ENCODE measurements at regions not wholly inside any gene's neighbourhood (a gene's known extent, or its start where the extent isn't known, plus 50 kb on each side); places are given as distances from the start of the nearest gene placed in this dataset.

DNA sequence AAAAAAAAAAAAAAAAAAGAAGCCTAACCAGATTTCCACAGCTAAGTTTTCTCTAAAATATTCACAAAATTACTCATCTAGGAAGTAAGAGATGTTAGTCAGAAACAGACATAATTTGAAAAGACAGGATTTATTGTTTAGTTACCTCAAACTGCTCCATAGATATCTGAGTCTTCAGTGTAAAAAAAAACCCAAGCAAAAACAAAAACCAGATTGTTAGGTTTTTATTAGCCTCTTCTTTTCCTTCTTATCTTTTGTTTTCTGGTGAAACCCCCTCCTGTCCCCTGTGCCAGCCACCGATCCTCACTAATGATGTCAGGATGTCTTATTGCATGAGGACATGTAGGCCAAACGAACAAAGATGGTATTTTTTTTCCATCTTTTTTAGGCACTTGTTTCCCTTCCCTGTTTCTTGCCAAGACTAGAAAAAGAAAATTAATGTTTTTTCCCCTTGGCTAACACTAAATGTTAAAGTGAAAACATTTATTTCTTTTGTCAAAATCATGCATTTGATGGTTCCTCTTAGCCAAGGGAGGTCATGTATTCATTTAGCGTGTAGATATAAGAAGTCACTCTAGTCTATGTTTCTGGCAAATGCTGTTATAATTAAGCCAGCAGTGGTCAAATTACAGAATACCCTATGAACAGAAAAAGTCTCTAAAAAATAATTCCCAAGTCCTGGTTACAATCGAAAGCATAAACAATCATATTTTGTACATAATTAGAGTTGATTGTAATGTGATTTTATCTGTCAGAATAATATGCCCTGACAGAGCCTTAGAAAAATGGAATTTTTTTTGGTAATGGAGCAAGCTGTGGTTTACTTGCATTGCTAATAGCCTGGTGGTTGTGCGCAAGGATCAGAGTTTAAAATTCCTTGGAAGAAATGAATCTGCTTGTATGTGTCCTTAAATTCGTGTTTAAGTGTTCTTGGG is 702.4 kb upstream of the FZD8 start:
- no peak for DNase-seq (ENCODE audit: low read depth)
- TF ChIP-seq, protein P1, sequence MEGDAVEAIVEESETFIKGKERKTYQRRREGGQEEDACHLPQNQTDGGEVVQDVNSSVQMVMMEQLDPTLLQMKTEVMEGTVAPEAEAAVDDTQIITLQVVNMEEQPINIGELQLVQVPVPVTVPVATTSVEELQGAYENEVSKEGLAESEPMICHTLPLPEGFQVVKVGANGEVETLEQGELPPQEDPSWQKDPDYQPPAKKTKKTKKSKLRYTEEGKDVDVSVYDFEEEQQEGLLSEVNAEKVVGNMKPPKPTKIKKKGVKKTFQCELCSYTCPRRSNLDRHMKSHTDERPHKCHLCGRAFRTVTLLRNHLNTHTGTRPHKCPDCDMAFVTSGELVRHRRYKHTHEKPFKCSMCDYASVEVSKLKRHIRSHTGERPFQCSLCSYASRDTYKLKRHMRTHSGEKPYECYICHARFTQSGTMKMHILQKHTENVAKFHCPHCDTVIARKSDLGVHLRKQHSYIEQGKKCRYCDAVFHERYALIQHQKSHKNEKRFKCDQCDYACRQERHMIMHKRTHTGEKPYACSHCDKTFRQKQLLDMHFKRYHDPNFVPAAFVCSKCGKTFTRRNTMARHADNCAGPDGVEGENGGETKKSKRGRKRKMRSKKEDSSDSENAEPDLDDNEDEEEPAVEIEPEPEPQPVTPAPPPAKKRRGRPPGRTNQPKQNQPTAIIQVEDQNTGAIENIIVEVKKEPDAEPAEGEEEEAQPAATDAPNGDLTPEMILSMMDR (IDR thresholded peaks at IDR 0.05; ENCODE audit: insufficient read depth, low read depth, low read length, missing control alignments): no peak
- no peak overlapping the region for H3K4me3 ChIP-seq (ENCODE audit: low read depth, low read length)

DNA sequence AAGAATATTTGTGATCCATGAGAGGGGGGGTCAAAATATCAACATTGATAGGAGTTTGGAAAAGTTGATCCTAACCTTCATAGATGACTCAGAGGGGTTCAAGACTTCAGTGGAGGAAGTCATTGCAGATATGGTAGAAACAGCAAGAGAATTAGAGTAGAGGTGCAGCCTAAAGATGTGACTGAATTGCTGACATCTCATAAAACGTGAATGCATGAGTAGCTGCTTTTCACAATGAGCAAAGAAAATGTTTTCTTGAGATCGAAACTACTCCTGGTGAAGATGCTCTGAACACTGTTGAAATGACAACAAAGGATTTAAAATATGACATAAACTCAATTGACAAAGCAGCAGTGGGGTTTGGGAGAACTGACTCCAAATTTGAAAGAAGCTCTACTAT is 700.7 kb upstream of the FZD8 start:
- TF ChIP-seq, protein P1 (IDR thresholded peaks at IDR 0.05; ENCODE audit: insufficient read depth, low read depth, low read length, missing control alignments): no peak
- H3K4me3 ChIP-seq (ENCODE audit: low read depth, low read length): no peak overlapping the region
- no peak for DNase-seq (ENCODE audit: low read depth)

DNA sequence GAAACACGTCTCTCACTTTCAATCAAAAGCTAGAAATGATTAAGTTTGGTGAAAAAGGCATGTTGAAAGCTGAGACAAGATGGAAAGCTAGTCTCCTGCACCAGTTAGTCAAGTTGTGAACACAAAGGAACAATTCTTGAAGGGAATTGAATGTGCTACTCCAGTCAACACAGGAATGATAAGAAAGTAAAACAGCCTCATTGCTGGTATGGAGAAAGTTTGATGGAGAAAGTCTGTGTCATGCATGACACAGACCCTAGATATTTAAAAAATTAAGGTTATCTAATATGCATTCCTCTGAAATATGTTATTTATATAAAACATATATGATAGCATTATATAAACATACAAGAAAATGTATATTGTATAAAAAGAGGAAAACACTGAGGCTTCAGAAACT is 699.4 kb upstream of the FZD8 start:
- H3K4me3 ChIP-seq (ENCODE audit: low read depth, low read length): no peak overlapping the region
- no peak for DNase-seq (ENCODE audit: low read depth)
- TF ChIP-seq, protein P1 (IDR thresholded peaks at IDR 0.05; ENCODE audit: insufficient read depth, low read depth, low read length, missing control alignments): no peak

DNA sequence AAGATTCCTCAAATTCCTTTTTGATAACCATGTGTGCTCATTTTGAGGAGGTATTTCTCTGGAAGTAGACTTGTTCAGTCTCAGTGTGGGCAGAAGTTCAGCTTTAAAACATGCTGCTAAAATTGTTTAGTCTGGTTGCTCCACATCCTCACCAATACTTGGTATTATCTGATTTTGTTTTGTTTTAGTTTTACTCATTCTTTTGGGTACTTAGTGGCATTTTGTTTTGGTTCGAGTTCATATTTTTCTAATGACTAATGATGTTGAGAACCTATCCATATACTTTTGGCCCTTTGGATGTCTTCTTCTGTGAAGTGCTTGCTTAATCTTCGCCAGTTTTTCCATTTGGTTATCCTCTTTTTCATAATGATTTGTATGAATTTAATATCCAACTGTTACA is 694.2 kb upstream of the FZD8 start:
- no peak for DNase-seq (ENCODE audit: low read depth)
- TF ChIP-seq, protein P1 (IDR thresholded peaks at IDR 0.05; ENCODE audit: insufficient read depth, low read depth, low read length, missing control alignments): no peak
- H3K4me3 ChIP-seq (ENCODE audit: low read depth, low read length): no peak overlapping the region

DNA sequence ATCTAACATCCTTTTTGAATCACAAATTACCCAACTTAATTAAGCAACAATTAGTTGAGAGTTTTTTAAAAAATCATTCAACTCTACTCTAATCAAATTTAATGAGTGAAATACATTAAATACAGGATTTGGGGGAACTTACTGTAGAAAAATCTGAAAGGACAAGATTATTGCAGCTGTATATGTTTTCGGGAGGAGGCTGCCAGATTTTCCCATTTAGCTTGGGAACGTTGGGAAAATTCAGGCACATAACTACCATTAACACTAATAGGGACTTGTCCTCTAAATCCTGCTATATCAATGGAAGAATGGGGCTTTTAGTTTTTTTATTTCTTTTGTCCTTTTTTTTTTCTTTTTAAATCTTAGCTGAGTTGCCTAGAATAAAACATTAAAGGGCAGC is 691.4 kb upstream of the FZD8 start:
- H3K4me3 ChIP-seq (ENCODE audit: low read depth, low read length): no peak overlapping the region
- TF ChIP-seq, protein P1 (IDR thresholded peaks at IDR 0.05; ENCODE audit: insufficient read depth, low read depth, low read length, missing control alignments): no peak
- DNase-seq (ENCODE audit: low read depth): no peak

DNA sequence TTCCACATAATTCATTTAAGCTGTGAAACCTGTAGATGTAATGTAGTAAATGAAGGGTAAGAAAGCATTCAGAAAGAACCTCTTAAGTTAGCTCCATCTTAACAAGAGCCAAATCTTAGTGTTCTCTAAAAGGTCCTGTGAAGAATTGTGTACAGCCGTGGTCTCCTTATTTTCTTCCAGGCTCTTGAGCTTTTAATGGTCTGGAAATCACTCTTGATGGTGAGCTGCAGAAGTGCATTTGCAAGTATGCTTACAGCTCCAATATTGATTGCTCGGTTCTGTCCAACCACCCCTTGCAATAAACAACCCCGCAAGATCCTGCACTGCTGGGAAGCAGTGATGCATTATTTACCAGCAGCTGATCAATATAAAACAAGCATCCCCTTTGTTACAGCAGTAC is 690.8 kb upstream of the FZD8 start:
- DNase-seq (ENCODE audit: low read depth): no peak

More for the DNA sequence above, 690.8 kb upstream of the FZD8 start:
- TF ChIP-seq, protein P1 (IDR thresholded peaks at IDR 0.05; ENCODE audit: insufficient read depth, low read depth, low read length, missing control alignments): no peak
- H3K4me3 ChIP-seq (ENCODE audit: low read depth, low read length): no peak overlapping the region
